ENCODE measurements at regions not wholly inside any gene's neighbourhood (a gene's known extent, or its start where the extent isn't known, plus 50 kb on each side); places are given as distances from the start of the nearest gene placed in this dataset.
"Not testable (repeated sequence)": the region's sequence is repeated elsewhere in the genome, so short reads cannot be mapped to it uniquely, and the experiment has no call there.

DNA sequence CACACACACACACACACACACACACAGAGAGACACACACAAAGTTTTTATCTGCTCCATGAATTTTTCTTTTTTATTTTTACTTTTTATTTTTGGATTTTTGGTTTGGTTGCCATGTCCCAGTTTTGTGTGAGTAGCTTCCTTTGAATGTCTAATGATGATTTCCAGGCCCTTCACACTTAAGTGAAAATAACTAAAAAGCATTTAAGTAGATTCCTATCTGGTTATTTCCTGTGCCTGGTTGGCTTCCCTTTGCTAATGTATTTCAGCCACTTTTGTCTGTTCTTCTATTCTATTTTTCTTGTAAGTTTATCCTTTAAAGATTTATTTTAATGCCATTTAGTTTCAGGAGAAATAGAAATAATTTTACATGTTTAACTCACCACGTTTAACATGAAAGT, 755.4 kb downstream of the SLC6A15 start:
- no peaks in the 10 kb centered on the region for H3K36me3 Mint-ChIP-seq (ENCODE audit: low read depth)
- DNase-seq (no peak), ATAC-seq (no peak)
- no peaks in the 10 kb centered on the region for H3K27me3 Mint-ChIP-seq
- no peak overlapping the region for H3K27ac Mint-ChIP-seq
- no peaks in the 10 kb centered on the region for H3K9me3 ChIP-seq (ENCODE audit: control insufficient read depth, low read length, poor library complexity, severe bottlenecking)
- H3K4me1 Mint-ChIP-seq: no peaks in the 10 kb centered on the region
- H3K4me3 Mint-ChIP-seq: no peak overlapping the region

GRCh38 chr12:84154991-84155930, 757.3 kb downstream of the SLC6A15 start:
- H3K4me1 Mint-ChIP-seq; DNase-seq; H3K27me3 Mint-ChIP-seq; H3K4me3 Mint-ChIP-seq; H3K27ac Mint-ChIP-seq; H3K36me3 Mint-ChIP-seq (ENCODE audit: low read depth); H3K9me3 ChIP-seq (ENCODE audit: control insufficient read depth, low read length, poor library complexity, severe bottlenecking); ATAC-seq: not testable (repeated sequence)

GRCh38 chr12:84154439-84154990, 758.1 kb downstream of the SLC6A15 start:
- not testable (repeated sequence) for H3K4me1 Mint-ChIP-seq; H3K27me3 Mint-ChIP-seq; ATAC-seq; H3K4me3 Mint-ChIP-seq; H3K9me3 ChIP-seq (ENCODE audit: control insufficient read depth, low read length, poor library complexity, severe bottlenecking); H3K27ac Mint-ChIP-seq; DNase-seq; H3K36me3 Mint-ChIP-seq (ENCODE audit: low read depth)

DNA sequence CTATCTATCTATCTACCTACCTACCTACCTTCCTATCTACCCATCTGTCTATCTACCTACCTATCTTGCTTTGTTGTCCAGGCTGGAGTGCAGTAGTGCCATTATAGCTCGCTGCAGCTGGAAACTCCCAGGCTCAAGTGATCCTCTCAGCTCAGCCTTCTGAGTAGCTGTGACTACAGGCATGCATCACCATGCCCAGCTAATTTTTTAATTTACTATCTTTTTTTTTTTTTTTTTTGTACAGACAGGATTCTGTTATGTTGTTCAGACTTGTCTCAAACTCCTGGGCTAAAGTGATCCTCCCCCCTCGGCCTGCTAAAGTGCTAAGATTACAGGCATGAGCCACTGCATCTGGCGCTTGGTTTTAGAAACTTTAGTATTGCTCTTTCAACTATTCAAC, 762.4 kb downstream of the SLC6A15 start:
- Mint-ChIP-seq H3K4me1 (no peaks in the 10 kb centered on the region), H3K36me3 (ENCODE audit: low read depth) (no peaks in the 10 kb centered on the region), H3K27me3 (no peaks in the 10 kb centered on the region), H3K27ac (no peak overlapping the region), H3K4me3 (no peak overlapping the region)
- ATAC-seq (no peak), DNase-seq (no peak)
- no peaks in the 10 kb centered on the region for H3K9me3 ChIP-seq (ENCODE audit: control insufficient read depth, low read length, poor library complexity, severe bottlenecking)

GRCh38 chr12:84148335-84148734, 764.3 kb downstream of the SLC6A15 start:
- H3K27me3 Mint-ChIP-seq: no peaks in the 10 kb centered on the region
- no peak overlapping the region for H3K27ac Mint-ChIP-seq
- no peak overlapping the region for H3K4me3 Mint-ChIP-seq
- H3K9me3 ChIP-seq (ENCODE audit: control insufficient read depth, low read length, poor library complexity, severe bottlenecking): no peaks in the 10 kb centered on the region
- no peaks in the 10 kb centered on the region for H3K36me3 Mint-ChIP-seq (ENCODE audit: low read depth)
- DNase-seq (no peak), ATAC-seq (no peak)
- no peaks in the 10 kb centered on the region for H3K4me1 Mint-ChIP-seq

DNA sequence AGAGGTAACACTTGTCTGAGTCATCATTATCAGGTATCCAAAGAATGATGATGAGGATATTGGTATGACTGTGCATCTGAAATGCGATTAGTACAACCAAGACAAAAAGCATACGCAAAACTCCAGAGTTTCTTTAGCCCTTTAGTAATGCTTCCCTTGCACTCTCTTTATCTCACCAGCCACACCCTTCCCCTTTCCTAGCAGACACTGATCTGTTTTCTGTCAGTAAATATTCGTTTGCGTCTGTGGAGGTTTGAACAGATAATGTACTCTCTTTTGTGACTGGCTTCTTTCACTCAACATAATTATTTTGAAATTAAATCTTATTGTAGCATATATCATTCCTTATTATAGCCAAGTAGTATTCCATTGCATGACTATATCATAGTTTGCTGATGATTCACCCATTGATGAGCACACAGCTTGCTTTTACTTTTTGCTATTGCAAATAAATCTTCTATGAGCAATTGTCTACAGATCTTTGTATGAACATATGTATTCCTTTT, 775.7 kb downstream of the SLC6A15 start:
- Mint-ChIP-seq H3K36me3 (ENCODE audit: low read depth) (no peaks in the 10 kb centered on the region), H3K27me3 (no peaks in the 10 kb centered on the region), H3K4me1 (no peaks in the 10 kb centered on the region), H3K4me3 (no peak overlapping the region), H3K27ac (no peak overlapping the region)
- ATAC-seq (no peak), DNase-seq (no peak)
- no peaks in the 10 kb centered on the region for H3K9me3 ChIP-seq (ENCODE audit: control insufficient read depth, low read length, poor library complexity, severe bottlenecking)

DNA sequence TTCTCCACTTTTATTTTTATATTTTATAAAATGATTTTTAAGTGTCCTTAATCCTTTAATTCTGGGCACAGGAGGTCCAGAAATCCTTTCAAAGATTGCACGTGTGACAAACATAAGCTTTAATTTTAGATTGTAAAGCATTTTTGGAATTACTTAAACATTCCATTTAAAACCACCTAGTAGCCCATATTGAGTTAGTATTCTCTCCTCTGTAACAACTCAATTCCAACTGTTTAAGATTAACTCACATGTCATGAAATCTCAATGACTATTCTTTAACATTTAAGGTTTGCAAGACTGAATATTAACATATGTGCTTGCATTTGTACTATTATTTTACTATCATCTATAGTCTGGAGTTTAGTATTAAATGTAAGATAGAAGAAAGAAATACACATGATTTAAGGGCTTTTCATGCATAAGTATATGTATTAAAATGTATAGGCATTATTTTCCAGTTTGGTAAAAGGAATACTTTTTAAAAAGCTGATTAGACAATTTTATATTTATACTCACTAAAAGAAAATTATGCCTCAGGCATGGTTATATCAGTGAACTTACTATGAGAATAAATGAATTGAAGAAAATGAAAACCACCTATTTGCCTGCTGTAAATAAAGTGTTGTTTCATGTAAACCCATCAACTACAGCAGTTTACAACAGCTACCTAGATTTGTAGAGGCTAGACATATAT, 776.9 kb downstream of the SLC6A15 start:
- Mint-ChIP-seq H3K27me3 (no peaks in the 10 kb centered on the region), H3K4me3 (no peak overlapping the region), H3K27ac (no peak overlapping the region), H3K4me1 (no peaks in the 10 kb centered on the region), H3K36me3 (ENCODE audit: low read depth) (no peaks in the 10 kb centered on the region)
- ATAC-seq (no peak), DNase-seq (no peak)
- H3K9me3 ChIP-seq (ENCODE audit: control insufficient read depth, low read length, poor library complexity, severe bottlenecking): no peaks in the 10 kb centered on the region

GRCh38 chr12:84134797-84135366, 777.7 kb downstream of the SLC6A15 start:
- H3K4me1 Mint-ChIP-seq: no peaks in the 10 kb centered on the region
- H3K4me3 Mint-ChIP-seq: no peak overlapping the region
- ATAC-seq (no peak), DNase-seq (no peak)
- H3K27me3 Mint-ChIP-seq: no peaks in the 10 kb centered on the region
- no peaks in the 10 kb centered on the region for H3K36me3 Mint-ChIP-seq (ENCODE audit: low read depth)
- no peaks in the 10 kb centered on the region for H3K9me3 ChIP-seq (ENCODE audit: control insufficient read depth, low read length, poor library complexity, severe bottlenecking)
- no peak overlapping the region for H3K27ac Mint-ChIP-seq

GRCh38 chr12:84131076-84131475, 781.5 kb downstream of the SLC6A15 start:
- H3K27me3 Mint-ChIP-seq: no peaks in the 10 kb centered on the region
- no peak for DNase-seq
- no peak for ATAC-seq
- no peaks in the 10 kb centered on the region for H3K36me3 Mint-ChIP-seq (ENCODE audit: low read depth)
- no peak overlapping the region for H3K27ac Mint-ChIP-seq
- H3K4me3 Mint-ChIP-seq: no peak overlapping the region
- H3K4me1 Mint-ChIP-seq: no peaks in the 10 kb centered on the region
- H3K9me3 ChIP-seq (ENCODE audit: control insufficient read depth, low read length, poor library complexity, severe bottlenecking): no peaks in the 10 kb centered on the region

- no peak for ATAC-seq
- DNase-seq: no peak
- Mint-ChIP-seq H3K4me3 (no peak overlapping the region), H3K27me3 (no peaks in the 10 kb centered on the region), H3K36me3 (ENCODE audit: low read depth) (no peaks in the 10 kb centered on the region), H3K27ac (no peak overlapping the region), H3K4me1 (no peaks in the 10 kb centered on the region)
- no peaks in the 10 kb centered on the region for H3K9me3 ChIP-seq (ENCODE audit: control insufficient read depth, low read length, poor library complexity, severe bottlenecking)
Observed at GRCh38 chr12:84128117-84128991, 784.2 kb downstream of the SLC6A15 start.

- no peak for DNase-seq
- H3K4me1 Mint-ChIP-seq: no peaks in the 10 kb centered on the region
- no peaks in the 10 kb centered on the region for H3K36me3 Mint-ChIP-seq (ENCODE audit: low read depth)
- ATAC-seq: no peak
- no peaks in the 10 kb centered on the region for H3K9me3 ChIP-seq (ENCODE audit: control insufficient read depth, low read length, poor library complexity, severe bottlenecking)
- no peak overlapping the region for H3K27ac Mint-ChIP-seq
- H3K4me3 Mint-ChIP-seq: no peak overlapping the region
- H3K27me3 Mint-ChIP-seq: no peaks in the 10 kb centered on the region
Observed at GRCh38 chr12:84124211-84124610, 788.4 kb downstream of the SLC6A15 start.

DNA sequence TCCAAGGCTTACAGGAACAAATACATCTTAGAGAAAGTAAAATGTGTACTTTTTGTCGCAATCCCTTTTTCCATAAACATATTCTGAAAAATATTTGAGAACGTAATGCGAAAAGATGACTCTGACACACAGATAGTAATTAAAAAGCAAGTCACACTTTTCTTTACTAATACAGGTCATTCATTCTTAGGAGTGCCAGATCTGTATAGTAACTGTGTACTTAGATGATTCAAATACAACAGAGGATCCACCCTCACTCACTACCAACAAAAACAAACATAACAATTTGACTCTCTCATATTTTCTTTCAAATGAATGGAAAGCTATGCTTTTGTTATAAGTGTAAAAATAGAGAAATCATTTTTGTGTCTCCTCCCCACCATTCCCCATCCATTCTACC, 795.4 kb downstream of the SLC6A15 start:
- H3K4me3 Mint-ChIP-seq: no peak overlapping the region
- no peaks in the 10 kb centered on the region for H3K9me3 ChIP-seq (ENCODE audit: control insufficient read depth, low read length, poor library complexity, severe bottlenecking)
- no peak overlapping the region for H3K27ac Mint-ChIP-seq
- ATAC-seq (no peak), DNase-seq (no peak)
- H3K36me3 Mint-ChIP-seq (ENCODE audit: low read depth): no peaks in the 10 kb centered on the region
- H3K4me1 Mint-ChIP-seq: no peaks in the 10 kb centered on the region
- no peaks in the 10 kb centered on the region for H3K27me3 Mint-ChIP-seq

Measured in T-helper 17 cell (primary cell).